Kasumi-1 (cell line): ENCODE measurements at regions not wholly inside any gene's neighbourhood (a gene's known extent, or its start where the extent isn't known, plus 50 kb on each side); places are given as distances from the start of the nearest gene placed in this dataset.

Experiments used
- DNase-seq, 2 experiments: peaks; one replicate each; lab custom pipeline; 2025; lab: John Stamatoyannopoulos, UW

- DNase-seq = no peak
These were observed 155.6 kb upstream of the MKI67 start for GRCh38 chr10:128281861-128282260.

- DNase-seq = no peak
These were observed 160.0 kb upstream of the MKI67 start for GRCh38 chr10:128286141-128286761.

- no peak for DNase-seq
These were observed 160.7 kb upstream of the MKI67 start for GRCh38 chr10:128286762-128287500.

GRCh38 chr10:128287921-128288320 is 161.7 kb upstream of the MKI67 start:
- no peak for DNase-seq

GRCh38 chr10:128289621-128290020 is 163.4 kb upstream of the MKI67 start:
- DNase-seq = no peak

- DNase-seq = no peak
These were observed 168.8 kb upstream of the MKI67 start for GRCh38 chr10:128295003-128295402.

GRCh38 chr10:128296253-128297007 is 170.2 kb upstream of the MKI67 start:
- no peak for DNase-seq

GRCh38 chr10:128297709-128298378 is 171.6 kb upstream of the MKI67 start:
- DNase-seq = no peak

- no peak for DNase-seq
These were observed 172.4 kb upstream of the MKI67 start for GRCh38 chr10:128298587-128298986.

GRCh38 chr10:128300290-128300824 is 174.1 kb upstream of the MKI67 start:
- no peak for DNase-seq

GRCh38 chr10:128301051-128301450 is 174.8 kb upstream of the MKI67 start:
- DNase-seq = no peak

- DNase-seq = no peak
These were observed 176.6 kb upstream of the MKI67 start for GRCh38 chr10:128302808-128303207.

- DNase-seq = no peak
These were observed 178.0 kb upstream of the MKI67 start for GRCh38 chr10:128304271-128304670.

GRCh38 chr10:128305601-128306345 is 179.6 kb upstream of the MKI67 start:
- no peak for DNase-seq

GRCh38 chr10:128306535-128306934 is 180.3 kb upstream of the MKI67 start:
- no peak for DNase-seq

GRCh38 chr10:128306966-128307365 is 180.7 kb upstream of the MKI67 start:
- DNase-seq = no peak

GRCh38 chr10:128307820-128308219 is 181.6 kb upstream of the MKI67 start:
- DNase-seq = no peak

GRCh38 chr10:128310971-128311658 is 184.9 kb upstream of the MKI67 start:
- no peak for DNase-seq

GRCh38 chr10:128312250-128312649 is 186.0 kb upstream of the MKI67 start:
- DNase-seq = no peak

- no peak for DNase-seq
These were observed 188.5 kb upstream of the MKI67 start for GRCh38 chr10:128314686-128315085.
